H1 (cell line): ENCODE measurements at regions not wholly inside any gene's neighbourhood (a gene's known extent, or its start where the extent isn't known, plus 50 kb on each side); places are given as distances from the start of the nearest gene placed in this dataset.

Experiments used
- CTCF ChIA-PET: fragments of 300-600 bp; sonication (Branson Sonifier 250); formaldehyde crosslinking; loops from one replicate; lab custom pipeline; 2021; ENCODE audit not compliant: partially characterized antibody; lab: Charles Lee
- POLR2A ChIA-PET: fragments of 300-600 bp; sonication (Branson Sonifier 250); formaldehyde crosslinking; loops from one replicate; lab custom pipeline; 2021; ENCODE audit warnings: inconsistent platforms; ENCODE audit not compliant: partially characterized antibody; lab: Charles Lee
- DNase-seq, 2 experiments: peaks; one replicate each; pipeline versions ENCODE4 v3.0.0 to v3.0.0-alpha.2; 2010 to 2022; ENCODE audit warnings: low spot score in 2 of 2, low read depth in 1 of 2, mixed read lengths in 1 of 2
- FAIRE-seq: peaks from 2 replicates; lab custom pipeline; 2011; peaks lifted over from hg19 to GRCh38; lab: Jason Lieb, UNC
- H2AFZ ChIP-seq: 2 replicates; pipeline ENCODE4 v1.8.1; 2012; ENCODE audit warnings: low read length, inconsistent platforms
- H2AK5ac ChIP-seq: 2 replicates; pipeline ENCODE4 v1.6.1; 2013; ENCODE audit warnings: low read depth, low read length
- H2BK120ac ChIP-seq: replicated peaks from 2 replicates; pipeline ENCODE3; 2013; ENCODE audit warnings: low read depth, low read length, inconsistent platforms
- H2BK12ac ChIP-seq: 2 replicates; pipeline ENCODE4 v1.6.1; 2013; ENCODE audit warnings: low read depth, low read length
- H2BK15ac ChIP-seq: 2 replicates; pipeline ENCODE4 v1.6.1; 2013; ENCODE audit warnings: low read length
- H2BK20ac ChIP-seq: 2 replicates; pipeline ENCODE4 v1.6.1; 2013; ENCODE audit warnings: low read length
- H2BK5ac ChIP-seq: 2 replicates; pipeline ENCODE4 v1.6.1; 2013; ENCODE audit warnings: low read depth, low read length
- H3K14ac ChIP-seq: 2 replicates; pipeline ENCODE4 v1.6.1; 2013; ENCODE audit warnings: inconsistent platforms; ENCODE audit not compliant: insufficient read length
- H3K18ac ChIP-seq: 2 replicates; pipeline ENCODE4 v1.6.1; 2013; ENCODE audit warnings: low read length; ENCODE audit errors: extremely low read depth
- H3K23ac ChIP-seq: 2 replicates; pipeline ENCODE4 v1.6.1; 2013; ENCODE audit warnings: inconsistent platforms; ENCODE audit not compliant: insufficient read length
- H3K23me2 ChIP-seq: 2 replicates; pipeline ENCODE4 v1.6.1; 2013; ENCODE audit warnings: low read depth, low read length
- H3K27ac ChIP-seq: 2 replicates; pipeline ENCODE4 v1.6.1; 2011; ENCODE audit warnings: low read depth, low read length, inconsistent platforms
- H3K27me3 ChIP-seq, 4 experiments: replicated peaks in 1 of 4; 1 replicate in 1 of 4; 2 replicates in 3 of 4; pipeline versions ENCODE4 v1.6.1 to v1.8.1; 2011 to 2013; ENCODE audit warnings: low read length in 3 of 4, mild to moderate bottlenecking in 3 of 4, inconsistent platforms in 2 of 4, mixed read lengths in 2 of 4, moderate library complexity in 1 of 4; ENCODE audit not compliant: control insufficient read depth in 3 of 4, insufficient read depth in 3 of 4; ENCODE audit errors: extremely low read depth in 1 of 4
- H3K36me3 ChIP-seq, 4 experiments: 2 replicates each; pipeline versions ENCODE4 v1.6.1 to v1.8.1; 2011 to 2013; ENCODE audit warnings: mild to moderate bottlenecking in 4 of 4, low read length in 3 of 4, moderate library complexity in 2 of 4, control low read depth in 1 of 4, inconsistent platforms in 1 of 4; ENCODE audit not compliant: insufficient read depth in 4 of 4, control insufficient read depth in 2 of 4
- H3K4ac ChIP-seq: replicated peaks from 2 replicates; pipeline ENCODE3; 2013; ENCODE audit warnings: low read length, low read depth, mixed read lengths, inconsistent platforms; ENCODE audit not compliant: insufficient read length
- H3K4me1 ChIP-seq, 4 experiments: replicated peaks in 1 of 4; 1 replicate in 1 of 4; 2 replicates in 3 of 4; pipeline versions ENCODE4 v1.6.1 to v1.8.1; 2011 to 2013; ENCODE audit warnings: low read length in 3 of 4, inconsistent platforms in 2 of 4, mixed read lengths in 1 of 4; ENCODE audit not compliant: insufficient read depth in 4 of 4, control insufficient read depth in 3 of 4
- H3K4me2 ChIP-seq, 2 experiments: 2 replicates each; pipeline versions ENCODE4 v1.6.1 to v1.8.1; 2011 to 2013; ENCODE audit warnings: low read depth in 2 of 2, low read length in 2 of 2, control low read depth in 1 of 2, inconsistent platforms in 1 of 2, mild to moderate bottlenecking in 1 of 2; ENCODE audit not compliant: insufficient read depth in 1 of 2
- H3K4me3 ChIP-seq, 4 experiments: fragments of 200-600, 300-600 bp in 1 of 4; sonication (generic), shearing (Covaris generic), sonication (Bioruptor Twin) in 1 of 4; 2 replicates each; pipeline versions ENCODE4 v1.5.1 to v1.8.1; 2011 to 2016; ENCODE audit warnings: low read length in 4 of 4, low read depth in 3 of 4, control low read depth in 2 of 4, inconsistent platforms in 2 of 4, mild to moderate bottlenecking in 2 of 4, mixed read lengths in 1 of 4, moderate library complexity in 1 of 4; ENCODE audit not compliant: insufficient read depth in 2 of 4; ENCODE audit errors: extremely low read depth in 1 of 4
- H3K56ac ChIP-seq: replicated peaks from 2 replicates; pipeline ENCODE3; 2013; ENCODE audit warnings: low read depth, mild to moderate bottlenecking, mixed read lengths, low read length, inconsistent platforms; ENCODE audit not compliant: insufficient read length
- H3K79me1 ChIP-seq: 2 replicates; pipeline ENCODE4 v1.6.1; 2013; ENCODE audit warnings: low read depth, low read length, control low read depth
- H3K79me2 ChIP-seq, 2 experiments: 2 replicates each; pipeline versions ENCODE4 v1.6.1 to v1.8.1; 2012 to 2013; ENCODE audit warnings: low read length in 2 of 2, mild to moderate bottlenecking in 2 of 2, inconsistent platforms in 1 of 2; ENCODE audit not compliant: insufficient read depth in 2 of 2, control insufficient read depth in 1 of 2
- H3K9ac ChIP-seq, 4 experiments: replicated peaks in 1 of 4; 1 replicate in 1 of 4; 2 replicates in 3 of 4; pipeline versions ENCODE4 v1.6.1 to v1.8.1; 2011 to 2013; ENCODE audit warnings: low read depth in 3 of 4, low read length in 3 of 4, control low read depth in 2 of 4, mild to moderate bottlenecking in 2 of 4, moderate library complexity in 2 of 4, inconsistent platforms in 1 of 4; ENCODE audit errors: extremely low read depth in 1 of 4
- H3K9me3 ChIP-seq, 2 experiments: 2 replicates each; pipeline versions ENCODE4 v1.6.1 to v1.8.1; 2012 to 2013; ENCODE audit warnings: mild to moderate bottlenecking in 2 of 2, moderate library complexity in 2 of 2, control low read depth in 1 of 2, inconsistent platforms in 1 of 2, low read depth in 1 of 2, low read length in 1 of 2, mixed read lengths in 1 of 2; ENCODE audit not compliant: insufficient read depth in 2 of 2
- H4K20me1 ChIP-seq, 2 experiments: replicated peaks in 1 of 2; 2 replicates each; pipeline versions ENCODE3 to v1.8.1; 2011 to 2013; ENCODE audit warnings: inconsistent platforms in 2 of 2, low read length in 2 of 2, mild to moderate bottlenecking in 1 of 2; ENCODE audit not compliant: insufficient read depth in 2 of 2, control insufficient read depth in 1 of 2
- H4K5ac ChIP-seq: 2 replicates; pipeline ENCODE4 v1.6.1; 2013; ENCODE audit warnings: low read length, low read depth, mixed read lengths, inconsistent platforms; ENCODE audit not compliant: insufficient read length
- H4K8ac ChIP-seq: 2 replicates; pipeline ENCODE4 v1.8.0; 2013; ENCODE audit warnings: mild to moderate bottlenecking, moderate library complexity, low read length, inconsistent platforms; ENCODE audit not compliant: insufficient read depth; ENCODE audit errors: extremely low read depth
- H4K91ac ChIP-seq: replicated peaks from 2 replicates; pipeline ENCODE3; 2013; ENCODE audit warnings: low read length, mixed read lengths, inconsistent platforms; ENCODE audit not compliant: insufficient read length
- BCL11A ChIP-seq, 2 experiments: IDR thresholded peaks; one replicate each; pipeline ENCODE4 v1.6.1; 2011; ENCODE audit warnings: low read depth in 2 of 2, low read length in 2 of 2, mild to moderate bottlenecking in 2 of 2
- EGR1 ChIP-seq: IDR thresholded peaks from 2 replicates; pipeline ENCODE4 v1.6.1; 2011; ENCODE audit warnings: low read depth, low read length, borderline replicate concordance
- HDAC2 ChIP-seq, 2 experiments: fragments of 300-600 bp in 1 of 2; sonication (generic) in 1 of 2; IDR thresholded peaks; 2 replicates each; pipeline ENCODE4 v1.6.1; 2011 to 2012; ENCODE audit warnings: low read depth in 2 of 2, low read length in 2 of 2, mild to moderate bottlenecking in 2 of 2, moderate library complexity in 2 of 2, borderline replicate concordance in 1 of 2, inconsistent platforms in 1 of 2
- HDAC6 ChIP-seq: IDR thresholded peaks from one replicate; pipeline ENCODE4 v1.7.1; 2012; ENCODE audit warnings: low read depth, mild to moderate bottlenecking, inconsistent platforms, low read length, moderate library complexity
- KDM5A ChIP-seq: fragments of 200-600 bp; IDR thresholded peaks from 2 replicates; pipeline ENCODE4 v1.7.1; 2012; ENCODE audit warnings: mild to moderate bottlenecking, low read length, inconsistent platforms, mixed read lengths
- RXRA ChIP-seq: IDR thresholded peaks from 2 replicates; pipeline ENCODE4 v1.6.1; 2011; ENCODE audit warnings: low read depth, mild to moderate bottlenecking, low read length, moderate library complexity; ENCODE audit not compliant: insufficient read depth
- SRF ChIP-seq: IDR thresholded peaks from 2 replicates; pipeline ENCODE4 v1.6.1; 2011; ENCODE audit warnings: mild to moderate bottlenecking, low read depth, low read length, moderate library complexity
- SUZ12 ChIP-seq: fragments of 200-600 bp; sonication (generic); IDR thresholded peaks from 2 replicates; pipeline ENCODE4 v1.6.1; 2012; ENCODE audit warnings: mild to moderate bottlenecking, inconsistent platforms, low read length, moderate library complexity, mixed read lengths
- TAF7 ChIP-seq: optimal IDR thresholded peaks from 2 replicates; pipeline ENCODE3; 2011; ENCODE audit warnings: low read depth, mild to moderate bottlenecking, inconsistent platforms, low read length, moderate library complexity, borderline replicate concordance
- TEAD4 ChIP-seq: IDR thresholded peaks from 2 replicates; pipeline ENCODE4 v1.6.1; 2012; ENCODE audit warnings: low read depth, low read length, inconsistent platforms, mixed read lengths
- ZNF274 ChIP-seq: IDR thresholded peaks from 2 replicates; pipeline ENCODE4 v1.7.0; 2012; ENCODE audit warnings: low read length, borderline replicate concordance; ENCODE audit errors: extremely low read depth
- WGBS, 2 experiments: shearing (Covaris generic) in 1 of 2; methylation state at CpG; one replicate each; pipeline versions ENCODE4 v1.1.6 to v1.1.7; 2013 to 2015; ENCODE audit warnings: low lambda C conversion rate in 2 of 2, mixed read lengths in 2 of 2, inconsistent platforms in 1 of 2, low coverage in 1 of 2, missing lambda C conversion rate in 1 of 2; ENCODE audit not compliant: insufficient replicate concordance in 2 of 2, insufficient coverage in 1 of 2, insufficient read length in 1 of 2; ENCODE audit errors: extremely low coverage in 1 of 2, missing lambda C conversion rate in 1 of 2; 5-methylcytosine and 5-hydroxymethylcytosine counted together

DNA sequence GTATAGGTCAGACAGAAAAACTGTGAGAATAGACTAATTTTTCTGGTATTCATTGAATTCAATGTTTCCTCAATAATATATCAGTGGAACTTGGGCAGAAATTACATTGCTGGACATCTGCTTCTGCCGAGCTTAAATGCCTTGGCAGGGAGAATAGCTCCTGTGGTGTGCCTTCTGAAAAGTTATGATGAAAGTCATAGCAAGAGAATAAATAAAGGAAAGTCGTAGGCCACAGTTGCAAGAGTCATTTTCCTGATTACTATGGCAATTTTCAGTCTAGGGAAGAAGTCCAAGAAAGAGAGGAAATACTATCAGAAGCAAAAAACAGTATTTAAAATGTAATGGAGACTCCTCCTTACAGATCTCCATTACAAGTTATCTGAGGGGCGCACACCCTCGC, 1596.1 kb upstream of the WWC1 start:
- POLR2A ChIA-PET: no interaction called here
- H2BK12ac ChIP-seq: no peak overlapping the region
- TF ChIP-seq TAF7 (no peak), SRF (no peak), TEAD4 (no peak), KDM5A (no peak), HDAC6 (no peak), HDAC2 (IDR thresholded peaks at IDR 0.05; ENCODE audit: borderline replicate concordance in 1 of 2, low read depth in 2 of 2, low read length in 2 of 2) (no peak), EGR1 (no peak), RXRA (no peak), SUZ12 (no peak), BCL11A (IDR thresholded peaks at IDR 0.05; ENCODE audit: low read depth in 2 of 2, low read length in 2 of 2) (no peak), ZNF274 (no peak)

More for the DNA sequence above, 1596.1 kb upstream of the WWC1 start:
- no peaks in the 10 kb centered on the region for H3K27me3 ChIP-seq
- no peaks in the 10 kb centered on the region for H3K36me3 ChIP-seq
- no peak overlapping the region for H3K4ac ChIP-seq
- no peak overlapping the region for H2AK5ac ChIP-seq
- H3K4me2 ChIP-seq: no peak overlapping the region
- H4K5ac ChIP-seq: no peak overlapping the region
- WGBS, 2 experiments: 97% methylated on average over 4 of the region's 4 CpGs; no CpG with 5 or more reads in 1 of the 2 experiments
- DNase-seq (no peak), FAIRE-seq (no peak)
- no peaks in the 10 kb centered on the region; the same call in 1 of the 2 replicates for H3K79me1 ChIP-seq
- no peak overlapping the region for H3K4me3 ChIP-seq
- peaks cover 4 to 11% (median 5%) of the 10 kb centered on the region in 4 experiments; a peak in 5 of 7 replicates for H3K4me1 ChIP-seq
- no peaks in the 10 kb centered on the region for H3K79me2 ChIP-seq
- no peak overlapping the region for H2BK15ac ChIP-seq
- no peak overlapping the region for H2BK20ac ChIP-seq
- H3K14ac ChIP-seq: no peak overlapping the region
- H3K27ac ChIP-seq: no peak overlapping the region
- no peak overlapping the region for H3K9ac ChIP-seq
- no peak overlapping the region for H2BK5ac ChIP-seq
- no peak overlapping the region for H3K18ac ChIP-seq
- no peak overlapping the region for H3K23ac ChIP-seq
- H4K20me1 ChIP-seq: no peaks in the 10 kb centered on the region
- H3K56ac ChIP-seq: no peak overlapping the region
- no peaks in the 10 kb centered on the region for H3K23me2 ChIP-seq
- CTCF ChIA-PET: interaction anchor here (1.1 to 1.8 kb wide), 3 partner anchors 9 to 25 kb away, joined by 3 to 4 read pairs (median 3); no protein-coding TSS in a partner anchor
- H4K91ac ChIP-seq: no peak overlapping the region
- H3K9me3 ChIP-seq: no peaks in the 10 kb centered on the region
- no peak overlapping the region for H2BK120ac ChIP-seq
- no peak overlapping the region for H4K8ac ChIP-seq
- no peak overlapping the region for H2AFZ ChIP-seq
